ENCODE measurements at regions not wholly inside any gene's neighbourhood (a gene's known extent, or its start where the extent isn't known, plus 50 kb on each side); places are given as distances from the start of the nearest gene placed in this dataset.

- Histone ChIP-seq H3K4me1 (ENCODE audit: insufficient read depth, low read length, poor library complexity, severe bottlenecking) (no peaks in the 10 kb centered on the region), H3K36me3 (ENCODE audit: insufficient read depth, low read length, poor library complexity, severe bottlenecking) (no peaks in the 10 kb centered on the region), H3K27ac (ENCODE audit: low read depth, low read length, poor library complexity, severe bottlenecking) (no peak overlapping the region), H3K4me3 (ENCODE audit: low read depth, low read length, poor library complexity, severe bottlenecking) (no peak overlapping the region), H3K9me3 (ENCODE audit: low read depth, low read length, poor library complexity, severe bottlenecking) (no peaks in the 10 kb centered on the region), H3K27me3 (replicated peaks; ENCODE audit: insufficient read depth, low read depth, low read length, poor library complexity) (no peaks in the 10 kb centered on the region)
- BruUV-seq (replicated peaks): no TSS peak
- ChIA-PET POLR2A (ENCODE audit: low non-redundant PET) (no interaction called here), CTCF (no interaction called here)
- no peak for DNase-seq (ENCODE audit: low spot score)
- intact Hi-C loops (cut with micrococcal nuclease; ENCODE audit: unreplicated experiment): no loop called here
- no peak for TF ChIP-seq CTCF (conservative IDR thresholded peaks at IDR 0.05; ENCODE audit: low read depth, low read length)
- no peak for TF ChIP-seq EZH2 (IDR thresholded peaks at IDR 0.05; ENCODE audit: borderline replicate concordance, low read depth, low read length, poor library complexity, severe bottlenecking)
Measured at GRCh38 chr4:136749989-136750388, 782.3 kb downstream of the PCDH18 start.

GRCh38 chr4:136748773-136749172 lies 783.5 kb downstream of the PCDH18 start:
- intact Hi-C loops (cut with micrococcal nuclease; ENCODE audit: unreplicated experiment): no loop called here

GRCh38 chr4:136748165-136748564 lies 784.1 kb downstream of the PCDH18 start:
- CTCF ChIA-PET: no interaction called here
- peaks cover 9% of the 10 kb centered on the region for H3K9me3 ChIP-seq (ENCODE audit: low read depth, low read length, poor library complexity, severe bottlenecking)
- intact Hi-C loops (cut with micrococcal nuclease; ENCODE audit: unreplicated experiment): no loop called here
- H3K4me1 ChIP-seq (ENCODE audit: insufficient read depth, low read length, poor library complexity, severe bottlenecking): no peaks in the 10 kb centered on the region
- POLR2A ChIA-PET (ENCODE audit: low non-redundant PET): no interaction called here
- TF ChIP-seq EZH2 (IDR thresholded peaks at IDR 0.05; ENCODE audit: borderline replicate concordance, low read depth, low read length, poor library complexity, severe bottlenecking): no peak
- TF ChIP-seq CTCF (conservative IDR thresholded peaks at IDR 0.05; ENCODE audit: low read depth, low read length): no peak
- H3K4me3 ChIP-seq (ENCODE audit: low read depth, low read length, poor library complexity, severe bottlenecking): no peak overlapping the region
- BruUV-seq (replicated peaks): no TSS peak
- H3K36me3 ChIP-seq (ENCODE audit: insufficient read depth, low read length, poor library complexity, severe bottlenecking): no peaks in the 10 kb centered on the region
- no peaks in the 10 kb centered on the region for H3K27me3 ChIP-seq (replicated peaks; ENCODE audit: insufficient read depth, low read depth, low read length, poor library complexity)
- no peak overlapping the region for H3K27ac ChIP-seq (ENCODE audit: low read depth, low read length, poor library complexity, severe bottlenecking)
- no peak for DNase-seq (ENCODE audit: low spot score)

More at GRCh38 chr4:136748773-136749172, 783.5 kb downstream of the PCDH18 start:
- H3K27me3 ChIP-seq (replicated peaks; ENCODE audit: insufficient read depth, low read depth, low read length, poor library complexity): no peaks in the 10 kb centered on the region
- no peak overlapping the region for H3K4me3 ChIP-seq (ENCODE audit: low read depth, low read length, poor library complexity, severe bottlenecking)
- POLR2A ChIA-PET (ENCODE audit: low non-redundant PET): no interaction called here
- TF ChIP-seq EZH2 (IDR thresholded peaks at IDR 0.05; ENCODE audit: borderline replicate concordance, low read depth, low read length, poor library complexity, severe bottlenecking) (no peak), CTCF (conservative IDR thresholded peaks at IDR 0.05; ENCODE audit: low read depth, low read length) (no peak)
- no peaks in the 10 kb centered on the region for H3K4me1 ChIP-seq (ENCODE audit: insufficient read depth, low read length, poor library complexity, severe bottlenecking)
- no TSS peak for BruUV-seq (replicated peaks)
- peaks cover 3% of the 10 kb centered on the region for H3K9me3 ChIP-seq (ENCODE audit: low read depth, low read length, poor library complexity, severe bottlenecking)
- H3K36me3 ChIP-seq (ENCODE audit: insufficient read depth, low read length, poor library complexity, severe bottlenecking): no peaks in the 10 kb centered on the region
- CTCF ChIA-PET: no interaction called here
- no peak overlapping the region for H3K27ac ChIP-seq (ENCODE audit: low read depth, low read length, poor library complexity, severe bottlenecking)
- DNase-seq (ENCODE audit: low spot score): no peak

Measured in A673 (cell line).